Esophagus squamous epithelium (tissue), 4 donors: ENCODE measurements at regions not wholly inside any gene's neighbourhood (a gene's known extent, or its start where the extent isn't known, plus 50 kb on each side); places are given as distances from the start of the nearest gene placed in this dataset.

Source experiments
- CTCF ChIP-seq, 6 experiments: fragments of 450-650 bp in 4 of 6; fragments of 200-600 bp in 2 of 6; sonication (generic) in 2 of 6; IDR thresholded peaks; one replicate each; pipeline ENCODE4 v1.5.1; 2016 to 2019; ENCODE audit warnings: antibody characterized with exemption in 6 of 6, mild to moderate bottlenecking in 4 of 6, moderate library complexity in 4 of 6
- POLR2A ChIP-seq, 4 donors: fragments of 450-650 bp; IDR thresholded peaks; one replicate each; pipeline ENCODE4 v1.6.1; 2017; ENCODE audit warnings: antibody characterized with exemption in 4 of 4, mild to moderate bottlenecking in 4 of 4, moderate library complexity in 3 of 4

GRCh38 chr22:34278121-34278520, 357.8 kb upstream of the LARGE1 start:
- TF ChIP-seq POLR2A (IDR thresholded peaks at IDR 0.05) (no peak), CTCF (IDR thresholded peaks at IDR 0.05) (no peak)
